ENCODE measurements at regions not wholly inside any gene's neighbourhood (a gene's known extent, or its start where the extent isn't known, plus 50 kb on each side); places are given as distances from the start of the nearest gene placed in this dataset.

- BruUV-seq (replicated peaks): no TSS peak
- Mint-ChIP-seq H3K9me3 (ENCODE audit: low read depth, unreplicated experiment) (no peaks in the 10 kb centered on the region), H3K27ac (ENCODE audit: unreplicated experiment) (no peak overlapping the region), H3K4me3 (ENCODE audit: low read depth, unreplicated experiment) (no peak overlapping the region), H3K27me3 (ENCODE audit: unreplicated experiment) (no peaks in the 10 kb centered on the region), H3K36me3 (ENCODE audit: insufficient read depth, unreplicated experiment) (no peaks in the 10 kb centered on the region), H3K4me1 (ENCODE audit: low read depth, unreplicated experiment) (peaks cover 6% of the 10 kb centered on the region)
- DNase-seq: no peak
- TF ChIP-seq, protein P1, sequence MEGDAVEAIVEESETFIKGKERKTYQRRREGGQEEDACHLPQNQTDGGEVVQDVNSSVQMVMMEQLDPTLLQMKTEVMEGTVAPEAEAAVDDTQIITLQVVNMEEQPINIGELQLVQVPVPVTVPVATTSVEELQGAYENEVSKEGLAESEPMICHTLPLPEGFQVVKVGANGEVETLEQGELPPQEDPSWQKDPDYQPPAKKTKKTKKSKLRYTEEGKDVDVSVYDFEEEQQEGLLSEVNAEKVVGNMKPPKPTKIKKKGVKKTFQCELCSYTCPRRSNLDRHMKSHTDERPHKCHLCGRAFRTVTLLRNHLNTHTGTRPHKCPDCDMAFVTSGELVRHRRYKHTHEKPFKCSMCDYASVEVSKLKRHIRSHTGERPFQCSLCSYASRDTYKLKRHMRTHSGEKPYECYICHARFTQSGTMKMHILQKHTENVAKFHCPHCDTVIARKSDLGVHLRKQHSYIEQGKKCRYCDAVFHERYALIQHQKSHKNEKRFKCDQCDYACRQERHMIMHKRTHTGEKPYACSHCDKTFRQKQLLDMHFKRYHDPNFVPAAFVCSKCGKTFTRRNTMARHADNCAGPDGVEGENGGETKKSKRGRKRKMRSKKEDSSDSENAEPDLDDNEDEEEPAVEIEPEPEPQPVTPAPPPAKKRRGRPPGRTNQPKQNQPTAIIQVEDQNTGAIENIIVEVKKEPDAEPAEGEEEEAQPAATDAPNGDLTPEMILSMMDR (IDR thresholded peaks at IDR 0.05; ENCODE audit: unreplicated experiment): no peak
- intact Hi-C loops (cut with micrococcal nuclease; ENCODE audit: unreplicated experiment): no loop called here
- CTCF ChIA-PET: no interaction called here
These were observed 96.6 kb downstream of the CYB561 start for GRCh38 chr17:63349478-63350000.

GRCh38 chr17:63350364-63350763 is 95.7 kb downstream of the CYB561 start:
- CTCF ChIA-PET: no interaction called here
- H3K4me3 Mint-ChIP-seq (ENCODE audit: low read depth, unreplicated experiment): no peak overlapping the region
- no peaks in the 10 kb centered on the region for H3K27me3 Mint-ChIP-seq (ENCODE audit: unreplicated experiment)
- H3K9me3 Mint-ChIP-seq (ENCODE audit: low read depth, unreplicated experiment): no peaks in the 10 kb centered on the region
- H3K27ac Mint-ChIP-seq (ENCODE audit: unreplicated experiment): no peak overlapping the region
- intact Hi-C loops (cut with micrococcal nuclease; ENCODE audit: unreplicated experiment): no loop called here
- no peaks in the 10 kb centered on the region for H3K36me3 Mint-ChIP-seq (ENCODE audit: insufficient read depth, unreplicated experiment)
- TF ChIP-seq, protein P1 (IDR thresholded peaks at IDR 0.05; ENCODE audit: unreplicated experiment): no peak
- no peak for DNase-seq
- peaks cover 6% of the 10 kb centered on the region for H3K4me1 Mint-ChIP-seq (ENCODE audit: low read depth, unreplicated experiment)
- BruUV-seq (replicated peaks): no TSS peak

DNA sequence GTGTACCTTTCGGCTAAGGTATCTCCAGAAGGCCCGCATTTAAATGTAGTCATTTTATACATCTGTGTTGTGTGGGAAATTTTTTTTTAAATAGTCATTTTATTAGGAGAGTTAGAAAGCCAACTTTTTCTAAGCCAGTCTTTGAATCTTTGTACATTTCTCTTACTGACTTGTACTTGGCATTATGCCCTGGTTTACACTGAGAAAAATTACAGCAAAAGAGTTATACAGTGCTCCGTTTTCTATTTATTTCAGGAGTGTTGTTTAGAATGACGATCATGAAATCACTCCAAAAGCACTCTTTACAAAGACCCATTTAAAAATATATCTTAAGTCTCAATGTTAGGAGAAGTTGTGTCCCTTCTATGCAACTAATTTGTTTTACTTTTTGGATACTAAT is 91.8 kb downstream of the CYB561 start:
- Mint-ChIP-seq H3K27me3 (ENCODE audit: unreplicated experiment) (no peaks in the 10 kb centered on the region), H3K4me1 (ENCODE audit: low read depth, unreplicated experiment) (peaks cover 11% of the 10 kb centered on the region), H3K36me3 (ENCODE audit: insufficient read depth, unreplicated experiment) (no peaks in the 10 kb centered on the region), H3K4me3 (ENCODE audit: low read depth, unreplicated experiment) (no peak overlapping the region), H3K27ac (ENCODE audit: unreplicated experiment) (no peak overlapping the region), H3K9me3 (ENCODE audit: low read depth, unreplicated experiment) (no peaks in the 10 kb centered on the region)
- DNase-seq: no peak
- CTCF ChIA-PET: no interaction called here
- no TSS peak for BruUV-seq (replicated peaks)
- TF ChIP-seq, protein P1 (IDR thresholded peaks at IDR 0.05; ENCODE audit: unreplicated experiment): no peak
- intact Hi-C loops (cut with micrococcal nuclease; ENCODE audit: unreplicated experiment): no loop called here

DNA sequence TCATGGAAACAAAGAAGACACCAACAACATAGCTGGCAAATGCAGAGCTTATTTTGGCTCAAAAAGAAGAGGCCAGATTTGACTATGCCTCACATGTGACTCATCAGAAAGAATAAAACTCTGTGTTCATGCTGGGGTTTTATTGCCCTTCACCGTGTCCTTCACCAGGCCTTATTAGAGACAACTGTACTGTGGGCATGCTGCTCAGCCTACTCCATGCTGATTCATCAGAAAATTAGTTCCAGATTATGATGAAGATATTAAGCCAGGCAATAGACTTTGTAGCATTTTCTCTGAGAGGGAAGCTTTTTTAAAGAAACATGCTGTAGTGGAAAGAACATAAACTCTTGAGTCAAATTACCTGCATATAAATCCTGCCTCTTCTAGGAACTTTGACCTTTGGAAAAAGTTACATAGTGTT is 89.8 kb downstream of the CYB561 start:
- DNase-seq: no peak
- Mint-ChIP-seq H3K9me3 (ENCODE audit: low read depth, unreplicated experiment) (no peaks in the 10 kb centered on the region), H3K4me1 (ENCODE audit: low read depth, unreplicated experiment) (peaks cover 6% of the 10 kb centered on the region), H3K27me3 (ENCODE audit: unreplicated experiment) (no peaks in the 10 kb centered on the region), H3K27ac (ENCODE audit: unreplicated experiment) (no peak overlapping the region), H3K4me3 (ENCODE audit: low read depth, unreplicated experiment) (no peak overlapping the region), H3K36me3 (ENCODE audit: insufficient read depth, unreplicated experiment) (no peaks in the 10 kb centered on the region)
- TF ChIP-seq, protein P1 (IDR thresholded peaks at IDR 0.05; ENCODE audit: unreplicated experiment): no peak
- CTCF ChIA-PET: no interaction called here
- no TSS peak for BruUV-seq (replicated peaks)
- intact Hi-C loops (cut with micrococcal nuclease; ENCODE audit: unreplicated experiment): no loop called here
